Activated CD8-positive, alpha-beta memory T cell treated with anti-CD3 and anti-CD28 coated beads, Interleukin-2, amount 10 ng/mL, durations not matched to agents 7 days and 5 days (primary cell): ENCODE measurements at regions not wholly inside any gene's neighbourhood (a gene's known extent, or its start where the extent isn't known, plus 50 kb on each side); places are given as distances from the start of the nearest gene placed in this dataset.

Experiments
- ATAC-seq: fragments of 150-1000 bp; cut with Tn5 transposase; one replicate; pipeline ENCODE4 v1.10.0; 2021; ENCODE audit warnings: moderate library complexity
- CTCF ChIA-PET: fragments of 350-600 bp; sonication (Branson Sonifier 250); formaldehyde crosslinking; loops from one replicate; lab custom pipeline; 2021; ENCODE audit warnings: antibody characterized with exemption; lab: Charles Lee
- DNase-seq: peaks from one replicate; pipeline ENCODE4 v3.0.0-alpha.2; 2020
- H3K27ac Mint-ChIP-seq: one replicate; pipeline ENCODE4 v1.8.0; 2021; ENCODE audit warnings: mild to moderate bottlenecking, mixed read lengths
- H3K27me3 Mint-ChIP-seq: one replicate; pipeline ENCODE4 v1.8.0; 2021; ENCODE audit warnings: mixed read lengths
- H3K36me3 Mint-ChIP-seq: one replicate; pipeline ENCODE4 v1.8.0; 2021; ENCODE audit warnings: mild to moderate bottlenecking, mixed read lengths
- H3K4me1 Mint-ChIP-seq: one replicate; pipeline ENCODE4 v1.8.0; 2021; ENCODE audit warnings: mixed read lengths
- H3K4me3 Mint-ChIP-seq: one replicate; pipeline ENCODE4 v1.8.0; 2021; ENCODE audit warnings: mild to moderate bottlenecking, moderate library complexity, mixed read lengths
- H3K9me3 Mint-ChIP-seq: one replicate; pipeline ENCODE4 v1.8.0; 2022; ENCODE audit warnings: low read depth, mixed read lengths

DNA sequence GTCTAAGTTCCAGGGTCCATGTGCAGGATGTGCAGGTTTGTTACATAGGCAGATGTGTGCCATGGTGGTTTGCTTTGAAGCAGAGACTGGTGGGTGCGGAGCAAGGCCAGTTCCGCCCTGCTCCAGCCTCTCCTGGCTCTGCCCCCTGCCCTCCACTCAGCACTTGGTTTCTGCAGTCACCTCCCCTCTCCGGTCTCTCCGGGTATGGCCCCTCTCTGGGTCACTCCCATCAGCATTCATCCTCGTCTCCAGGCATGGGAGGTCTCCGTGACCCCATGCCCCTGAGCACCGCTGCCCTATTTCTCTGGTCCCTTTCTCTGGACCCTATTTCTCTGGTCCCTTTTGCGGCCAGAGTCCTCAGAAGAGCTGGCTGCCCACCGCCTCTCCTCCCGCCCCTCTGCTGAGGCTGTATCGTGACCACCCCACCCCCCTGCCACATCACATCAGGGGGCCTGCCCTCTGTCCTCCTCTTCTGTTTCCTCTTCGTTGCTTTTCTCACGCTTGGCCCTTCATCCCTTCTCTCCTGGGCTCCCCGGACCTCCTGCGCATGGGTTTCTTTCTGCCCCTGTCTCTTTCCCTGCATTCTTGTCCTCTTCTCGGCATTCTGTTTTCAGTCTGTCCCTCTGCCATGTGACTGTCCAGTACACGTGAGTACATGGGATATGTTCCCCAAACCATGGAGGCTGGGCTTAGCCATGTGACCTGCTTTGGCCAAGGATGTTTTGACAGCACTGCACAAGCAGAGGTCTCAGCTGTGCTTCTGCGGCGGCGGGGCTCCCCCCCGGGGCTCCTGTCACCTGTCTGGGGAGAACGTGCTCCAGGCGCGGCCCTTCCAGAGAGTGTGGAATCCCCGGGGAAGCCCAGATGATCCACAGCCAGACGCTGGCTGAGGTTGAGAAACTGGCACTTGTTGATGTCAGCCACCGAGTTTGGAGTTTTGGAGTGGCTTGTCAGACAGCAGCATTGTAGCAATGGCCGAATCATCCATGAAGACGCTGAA is 54.4 kb upstream of the C1orf174 start:
- DNase-seq (no peak), ATAC-seq (no peak)
- Mint-ChIP-seq H3K27me3 (peaks cover 13% of the 10 kb centered on the region), H3K27ac (no peak overlapping the region), H3K9me3 (no peaks in the 10 kb centered on the region), H3K36me3 (no peaks in the 10 kb centered on the region), H3K4me3 (no peak overlapping the region), H3K4me1 (no peaks in the 10 kb centered on the region)
- CTCF ChIA-PET = no interaction called here

DNA sequence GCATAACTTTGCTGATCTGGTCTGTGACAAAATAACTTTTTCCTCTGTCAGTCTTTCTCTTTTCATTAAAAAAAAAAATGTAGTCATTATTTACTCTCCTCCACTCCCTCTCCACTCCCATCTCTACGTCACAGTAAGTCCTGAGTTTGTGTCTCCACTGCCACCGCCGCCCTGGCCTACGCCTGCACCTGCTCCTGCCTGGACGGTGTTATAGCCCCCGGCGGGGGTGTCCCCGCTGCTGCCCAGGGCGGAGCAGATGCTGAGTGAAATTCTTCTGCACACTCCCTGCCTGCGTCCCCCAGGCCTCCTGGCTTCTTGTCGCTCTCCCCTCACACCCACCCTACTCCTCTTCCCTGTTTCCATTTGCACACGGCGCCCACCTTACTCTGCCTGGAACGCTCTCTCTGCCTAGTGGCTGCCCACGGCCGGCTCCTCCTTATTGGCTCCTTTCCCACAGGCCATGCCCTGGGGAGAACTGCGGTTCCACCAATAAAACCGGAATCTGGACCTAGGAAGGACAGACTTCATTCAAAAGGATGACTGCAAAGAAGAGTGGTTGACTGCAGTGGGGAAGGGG is 55.2 kb upstream of the C1orf174 start:
- Mint-ChIP-seq H3K9me3 (no peaks in the 10 kb centered on the region), H3K4me3 (no peak overlapping the region), H3K27me3 (peaks cover 13% of the 10 kb centered on the region), H3K27ac (no peak overlapping the region), H3K36me3 (no peaks in the 10 kb centered on the region), H3K4me1 (no peaks in the 10 kb centered on the region)
- CTCF ChIA-PET = no interaction called here
- DNase-seq = no peak
- no peak for ATAC-seq

DNA sequence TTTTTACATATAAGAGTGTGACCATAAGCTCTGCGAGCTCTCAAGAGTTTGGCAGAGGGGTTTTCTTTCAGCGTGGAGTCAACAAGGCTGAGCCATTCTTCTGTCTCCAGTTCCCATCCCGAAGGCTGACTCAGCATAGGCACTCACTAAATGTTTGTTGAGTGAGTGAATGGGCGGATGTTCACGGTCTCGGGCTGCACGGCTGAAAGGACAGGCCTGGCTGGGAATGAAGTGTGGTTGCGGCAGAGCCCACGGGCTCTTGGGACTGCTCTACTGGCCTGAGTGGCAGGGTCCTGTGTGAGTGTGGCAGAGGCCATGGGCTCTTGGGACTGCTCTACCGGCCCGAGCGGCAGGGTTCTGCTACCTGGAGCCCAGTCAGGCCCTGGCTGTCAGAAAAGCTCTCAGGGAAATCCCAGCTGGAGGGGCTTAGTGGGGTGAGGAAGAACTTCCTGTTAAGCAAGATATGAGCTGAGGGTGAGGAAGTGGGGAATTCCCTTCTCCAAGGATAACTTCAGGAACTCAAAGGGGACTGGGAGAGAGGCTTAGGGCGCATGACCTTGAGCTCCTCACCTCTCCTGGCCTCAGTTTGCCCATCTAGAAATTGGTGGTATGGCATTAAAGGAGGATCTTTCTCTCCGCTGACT is 56.6 kb upstream of the C1orf174 start:
- CTCF ChIA-PET = no interaction called here
- DNase-seq = no peak

DNA sequence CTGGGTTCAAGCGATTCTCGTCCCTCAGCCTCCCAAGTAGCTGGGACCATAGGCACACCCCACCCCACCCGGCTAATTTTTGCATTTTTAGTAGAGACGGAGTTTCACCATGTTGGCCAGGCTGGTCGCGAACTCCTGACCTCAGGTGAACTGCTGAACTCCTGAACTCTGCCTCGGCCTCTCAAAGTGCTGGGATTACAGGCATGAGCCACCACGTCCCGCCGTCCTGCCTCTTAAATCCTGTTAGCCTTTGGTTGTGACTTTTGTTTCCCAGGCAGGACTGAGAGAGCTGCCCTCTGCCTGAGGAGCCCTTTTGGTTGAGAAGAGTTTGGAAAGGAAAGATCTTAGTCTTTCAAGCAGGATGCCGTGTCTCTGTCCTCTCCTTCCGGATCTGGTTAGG is 59.3 kb upstream of the C1orf174 start:
- Mint-ChIP-seq H3K27me3 (peaks cover 6% of the 10 kb centered on the region), H3K9me3 (no peaks in the 10 kb centered on the region), H3K4me1 (no peaks in the 10 kb centered on the region), H3K27ac (no peak overlapping the region), H3K4me3 (no peak overlapping the region), H3K36me3 (no peaks in the 10 kb centered on the region)
- CTCF ChIA-PET = no interaction called here
- DNase-seq = no peak
- no peak for ATAC-seq

More for the DNA sequence above, 56.6 kb upstream of the C1orf174 start:
- no peaks in the 10 kb centered on the region for H3K36me3 Mint-ChIP-seq
- peaks cover 13% of the 10 kb centered on the region for H3K27me3 Mint-ChIP-seq
- no peak overlapping the region for H3K27ac Mint-ChIP-seq
- H3K4me1 Mint-ChIP-seq = no peaks in the 10 kb centered on the region
- H3K9me3 Mint-ChIP-seq = no peaks in the 10 kb centered on the region
- no peak for ATAC-seq
- H3K4me3 Mint-ChIP-seq = no peak overlapping the region

DNA sequence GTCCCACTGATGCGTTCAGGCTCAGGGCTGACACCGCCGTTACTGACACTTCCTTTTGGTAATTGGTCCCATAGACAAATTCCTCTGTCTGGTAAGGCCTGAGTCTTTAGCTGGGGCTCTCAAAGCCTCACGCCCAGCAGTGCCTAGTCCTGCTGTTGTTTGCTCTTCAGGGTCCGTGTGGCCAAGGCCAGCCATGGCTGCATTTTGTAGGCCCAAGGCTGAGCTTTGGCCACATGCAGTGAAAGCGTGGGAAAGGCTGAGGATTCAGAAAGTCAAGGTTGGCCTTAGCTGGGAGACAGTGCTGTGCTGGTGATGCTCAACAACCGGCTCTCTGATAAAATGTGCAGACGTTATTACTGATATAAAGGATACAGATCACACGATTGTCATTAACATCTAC is 63.5 kb upstream of the C1orf174 start:
- H3K36me3 Mint-ChIP-seq = no peaks in the 10 kb centered on the region
- DNase-seq = no peak
- no peak overlapping the region for H3K27ac Mint-ChIP-seq
- H3K4me3 Mint-ChIP-seq = no peak overlapping the region
- no peaks in the 10 kb centered on the region for H3K4me1 Mint-ChIP-seq
- no peaks in the 10 kb centered on the region for H3K9me3 Mint-ChIP-seq
- H3K27me3 Mint-ChIP-seq = no peaks in the 10 kb centered on the region
- ATAC-seq = no peak
- CTCF ChIA-PET = no interaction called here

DNA sequence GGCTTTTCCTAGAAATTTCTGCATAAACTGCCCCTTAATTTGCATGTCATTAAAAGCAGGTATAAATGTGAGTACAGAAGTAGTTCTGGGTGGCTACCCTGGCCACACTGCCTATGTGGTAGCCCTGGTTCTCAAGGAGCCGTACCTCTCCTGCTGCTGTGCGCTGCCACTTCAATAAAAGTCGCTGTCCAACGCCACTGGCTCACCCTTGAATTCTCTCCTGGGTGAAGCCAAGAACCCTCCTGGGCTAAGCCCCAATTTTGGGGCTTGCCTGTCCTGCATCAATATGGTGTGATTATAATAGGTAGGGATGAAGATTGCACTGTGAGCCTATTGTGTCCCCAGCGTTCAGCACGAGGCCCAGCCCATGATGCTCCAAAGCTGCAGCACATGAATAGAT is 65.6 kb upstream of the C1orf174 start:
- no peaks in the 10 kb centered on the region for H3K27me3 Mint-ChIP-seq
- CTCF ChIA-PET = no interaction called here

DNA sequence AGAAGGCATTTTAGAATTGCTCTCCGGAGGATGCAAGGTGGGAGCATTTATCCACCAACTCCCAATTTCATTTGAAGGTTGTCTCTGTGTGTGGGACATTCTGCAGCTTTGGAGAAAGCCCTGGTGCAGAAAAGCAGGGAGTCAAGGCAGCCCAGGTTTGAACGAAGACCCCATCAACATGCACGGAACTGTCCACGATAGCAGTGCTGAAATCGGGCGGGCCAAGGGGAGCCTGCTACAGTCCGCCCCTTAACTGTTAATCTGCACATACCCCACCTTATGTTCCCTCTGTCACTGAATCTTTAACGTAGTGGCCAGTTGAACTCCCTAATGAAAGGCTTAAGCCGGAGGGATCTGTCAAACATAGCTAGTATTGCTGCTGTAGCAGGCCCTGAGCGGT is 68.8 kb upstream of the C1orf174 start:
- Mint-ChIP-seq H3K9me3 (no peaks in the 10 kb centered on the region), H3K4me3 (no peak overlapping the region), H3K27ac (no peak overlapping the region), H3K36me3 (no peaks in the 10 kb centered on the region), H3K4me1 (no peaks in the 10 kb centered on the region), H3K27me3 (peaks cover 2% of the 10 kb centered on the region)
- no peak for ATAC-seq
- CTCF ChIA-PET = no interaction called here
- DNase-seq = no peak

More for the DNA sequence above, 65.6 kb upstream of the C1orf174 start:
- Mint-ChIP-seq H3K9me3 (no peaks in the 10 kb centered on the region), H3K4me3 (no peak overlapping the region), H3K27ac (no peak overlapping the region), H3K4me1 (no peaks in the 10 kb centered on the region), H3K36me3 (no peaks in the 10 kb centered on the region)
- ATAC-seq (no peak), DNase-seq (no peak)

DNA sequence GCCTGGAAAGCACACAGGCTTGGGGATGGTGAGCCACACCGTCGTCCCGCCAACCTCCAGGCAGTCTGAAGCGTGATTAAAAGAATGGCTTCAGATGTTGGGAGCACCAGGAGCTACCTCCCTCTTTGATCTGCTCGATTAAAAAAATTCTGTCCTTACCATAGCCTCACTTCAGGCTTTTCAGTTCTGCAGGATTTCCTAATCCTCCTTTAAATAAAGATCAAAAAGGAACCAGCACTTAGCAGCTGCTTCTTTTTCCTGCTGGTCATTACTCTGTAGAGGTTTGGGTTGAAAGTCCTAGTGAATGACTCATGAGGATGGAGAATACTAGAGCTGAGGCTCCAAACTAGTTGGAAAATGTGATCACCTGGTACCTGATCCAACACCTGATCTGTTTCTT is 71.9 kb upstream of the C1orf174 start:
- Mint-ChIP-seq H3K4me3 (no peak overlapping the region), H3K36me3 (no peaks in the 10 kb centered on the region), H3K27ac (no peak overlapping the region), H3K9me3 (no peaks in the 10 kb centered on the region), H3K4me1 (no peaks in the 10 kb centered on the region), H3K27me3 (peaks cover 2% of the 10 kb centered on the region)
- no peak for ATAC-seq
- CTCF ChIA-PET = no interaction called here
- no peak for DNase-seq

DNA sequence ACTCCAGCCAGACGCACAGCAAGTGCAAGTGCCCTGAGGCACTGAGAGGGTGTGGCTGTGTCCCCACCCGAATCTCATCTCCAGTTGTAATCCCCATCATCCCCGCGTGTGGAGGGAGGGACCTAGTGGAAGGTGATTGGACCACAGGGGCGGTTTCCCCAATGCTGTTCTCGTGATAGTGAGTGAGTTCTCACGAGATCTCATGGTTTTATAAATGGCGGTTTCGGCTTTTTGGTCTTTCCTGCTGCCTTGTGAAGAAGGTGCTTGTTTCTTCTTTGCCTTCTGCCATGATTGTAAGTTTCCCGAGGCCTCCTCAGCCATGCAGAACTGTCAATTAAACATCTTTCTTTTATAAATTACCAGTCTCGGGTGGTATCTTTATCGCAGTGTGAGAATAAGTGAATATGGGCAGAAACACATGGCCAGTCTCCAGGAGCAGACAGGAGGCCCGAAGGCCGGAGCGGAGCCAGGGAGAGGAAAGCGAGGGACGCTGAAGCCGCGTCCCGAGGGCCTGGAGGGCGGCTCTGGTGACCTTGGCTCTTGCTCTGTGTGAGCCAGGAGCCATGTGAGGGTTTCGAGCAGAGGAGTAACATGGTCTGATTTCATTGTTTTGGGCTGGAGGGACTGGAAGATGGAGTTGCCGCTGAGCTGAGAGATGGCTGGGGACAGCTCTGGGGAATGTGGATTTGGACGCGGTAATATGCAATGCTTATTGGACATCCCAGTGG is 76.0 kb upstream of the C1orf174 start:
- H3K27me3 Mint-ChIP-seq = peaks cover 2% of the 10 kb centered on the region
- CTCF ChIA-PET = no interaction called here
- H3K36me3 Mint-ChIP-seq = no peaks in the 10 kb centered on the region
- DNase-seq = no peak
- H3K4me3 Mint-ChIP-seq = no peak overlapping the region
- no peaks in the 10 kb centered on the region for H3K9me3 Mint-ChIP-seq
- no peaks in the 10 kb centered on the region for H3K4me1 Mint-ChIP-seq
- no peak for ATAC-seq
- no peak overlapping the region for H3K27ac Mint-ChIP-seq

DNA sequence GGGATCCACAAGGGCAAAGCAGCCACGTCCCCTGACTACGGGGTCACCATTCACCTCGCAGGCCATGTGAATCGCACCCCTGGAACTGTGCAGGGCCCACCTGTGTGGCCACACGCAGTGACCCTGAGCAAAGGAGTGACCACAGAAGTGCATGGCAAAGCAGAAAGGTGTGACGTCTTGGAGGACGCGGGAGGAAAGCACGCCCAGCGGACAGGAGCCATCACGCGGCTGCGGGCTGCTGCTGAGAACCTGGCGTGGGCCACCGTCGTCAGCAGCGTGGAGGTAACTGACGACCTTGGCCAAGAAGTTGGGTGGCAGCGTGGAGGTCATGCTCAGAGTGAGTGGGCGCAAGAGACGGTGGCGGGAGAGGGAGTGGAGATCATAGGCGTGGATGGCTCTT is 76.7 kb upstream of the C1orf174 start:
- H3K27ac Mint-ChIP-seq = no peak overlapping the region
- H3K9me3 Mint-ChIP-seq = no peaks in the 10 kb centered on the region
- H3K27me3 Mint-ChIP-seq = peaks cover 2% of the 10 kb centered on the region
- H3K4me3 Mint-ChIP-seq = no peak overlapping the region
- H3K36me3 Mint-ChIP-seq = no peaks in the 10 kb centered on the region
- CTCF ChIA-PET = no interaction called here
- DNase-seq (no peak), ATAC-seq (no peak)
- no peaks in the 10 kb centered on the region for H3K4me1 Mint-ChIP-seq

DNA sequence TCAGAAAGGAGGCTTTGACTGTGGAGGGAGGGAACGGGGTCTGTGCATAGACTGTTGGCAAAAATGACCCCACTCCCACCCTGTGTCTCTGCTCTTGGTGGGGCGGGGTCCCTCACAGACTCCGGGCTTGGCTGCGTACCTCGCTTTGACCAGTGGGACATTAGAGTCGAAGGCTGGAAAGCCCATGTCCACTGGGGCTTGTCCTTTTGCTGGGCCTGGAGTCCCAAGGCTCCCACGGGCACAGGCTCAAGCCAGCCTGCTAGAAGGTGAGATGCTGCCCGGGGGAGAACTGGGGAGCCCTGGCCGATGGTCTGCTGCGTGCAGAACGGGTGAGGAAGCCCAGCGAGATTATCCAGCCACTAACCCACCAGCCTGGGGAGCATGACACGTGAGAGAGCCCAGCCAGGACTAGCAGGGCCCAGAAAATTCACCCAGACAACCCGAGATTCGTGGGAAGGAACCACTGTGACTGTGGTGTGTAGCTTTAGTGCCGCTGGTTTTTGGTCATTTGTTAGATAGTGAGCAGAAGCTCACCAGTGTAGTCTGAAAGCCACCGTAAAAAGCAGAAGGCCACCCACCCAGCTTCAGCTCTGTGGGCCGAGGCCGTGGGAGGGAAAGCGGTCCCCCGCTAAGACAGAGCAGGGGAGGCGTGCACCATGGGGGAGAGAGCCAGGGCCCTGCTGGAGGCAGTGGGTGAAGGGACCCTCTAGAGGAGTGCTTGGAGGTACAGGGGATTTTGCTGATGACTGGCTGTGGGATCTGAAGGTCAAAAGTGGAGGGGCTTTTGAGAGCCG is 78.3 kb upstream of the C1orf174 start:
- Mint-ChIP-seq H3K36me3 (no peaks in the 10 kb centered on the region), H3K27me3 (peaks cover 3% of the 10 kb centered on the region), H3K4me3 (no peak overlapping the region), H3K9me3 (no peaks in the 10 kb centered on the region), H3K4me1 (no peaks in the 10 kb centered on the region), H3K27ac (no peak overlapping the region)
- CTCF ChIA-PET = no interaction called here
- ATAC-seq (no peak), DNase-seq (no peak)

DNA sequence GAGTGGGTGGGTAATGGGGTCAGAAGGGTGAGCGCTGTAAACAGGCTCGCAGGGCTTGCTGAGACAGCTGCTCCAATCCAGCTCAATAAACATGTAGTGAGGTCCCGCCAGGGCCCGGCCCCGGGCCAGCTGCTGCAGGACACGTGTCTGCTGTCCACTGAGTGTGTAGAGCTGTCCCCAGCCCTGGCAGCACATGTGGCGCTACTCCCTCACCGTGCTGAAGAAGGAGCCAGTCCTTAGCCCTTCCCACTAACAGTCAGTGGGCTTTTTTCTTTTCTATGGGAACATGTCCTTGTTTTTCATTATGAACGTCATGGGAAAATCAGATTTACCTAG is 78.9 kb upstream of the C1orf174 start:
- CTCF ChIA-PET = no interaction called here
- Mint-ChIP-seq H3K27me3 (peaks cover 3% of the 10 kb centered on the region), H3K36me3 (no peaks in the 10 kb centered on the region), H3K4me3 (no peak overlapping the region), H3K9me3 (no peaks in the 10 kb centered on the region), H3K4me1 (no peaks in the 10 kb centered on the region), H3K27ac (no peak overlapping the region)
- no peak for ATAC-seq
- DNase-seq = no peak

DNA sequence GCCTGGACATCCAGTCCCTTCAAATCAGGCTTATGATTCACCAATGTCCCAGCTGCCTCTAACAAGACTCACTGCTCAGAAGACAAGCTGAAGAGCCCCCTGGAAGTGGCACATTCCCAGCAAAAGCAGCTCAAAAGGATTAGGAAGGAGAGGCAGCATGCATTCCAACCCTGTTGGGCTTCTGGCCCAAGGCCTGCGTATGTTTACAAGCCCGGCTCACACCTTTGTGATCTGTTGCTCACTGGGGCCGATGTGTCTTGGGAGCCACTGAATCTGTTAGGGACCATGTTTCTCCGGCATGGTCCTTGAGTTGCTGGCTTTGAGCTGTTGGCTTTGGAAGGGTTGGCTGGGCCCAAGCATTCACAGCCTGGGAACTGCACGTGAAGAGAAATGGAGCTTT is 81.2 kb upstream of the C1orf174 start:
- no peaks in the 10 kb centered on the region for H3K4me1 Mint-ChIP-seq
- CTCF ChIA-PET = no interaction called here
- peaks cover 3% of the 10 kb centered on the region for H3K27me3 Mint-ChIP-seq
- H3K9me3 Mint-ChIP-seq = no peaks in the 10 kb centered on the region
- no peaks in the 10 kb centered on the region for H3K36me3 Mint-ChIP-seq
- ATAC-seq = no peak
- DNase-seq = no peak
- H3K27ac Mint-ChIP-seq = no peak overlapping the region
- no peak overlapping the region for H3K4me3 Mint-ChIP-seq
